Testis (tissue), 2 donors: ENCODE measurements at regions not wholly inside any gene's neighbourhood (a gene's known extent, or its start where the extent isn't known, plus 50 kb on each side); places are given as distances from the start of the nearest gene placed in this dataset.

Experiments
- CTCF ChIP-seq, 3 experiments: fragments of 450-650 bp in 2 of 3; fragments of 200-600 bp in 1 of 3; sonication (generic) in 1 of 3; IDR thresholded peaks; one replicate each; pipeline ENCODE4 v1.5.1; 2016 to 2019; ENCODE audit warnings: antibody characterized with exemption in 3 of 3, mild to moderate bottlenecking in 2 of 3, moderate library complexity in 1 of 3
- POLR2A ChIP-seq: fragments of 450-650 bp; IDR thresholded peaks from one replicate; pipeline ENCODE4 v1.6.1; 2017; ENCODE audit warnings: antibody characterized with exemption, mild to moderate bottlenecking, moderate library complexity

GRCh38 chr13:54768214-54768613 lies 1739.6 kb downstream of the OLFM4 start:
- TF ChIP-seq POLR2A: no peak
- TF ChIP-seq CTCF (IDR thresholded peaks at IDR 0.05): no peak
